DMS114 treated with DMSO at 0.1 percent for 48 hours (cell line): ENCODE measurements at regions not wholly inside any gene's neighbourhood (a gene's known extent, or its start where the extent isn't known, plus 50 kb on each side); places are given as distances from the start of the nearest gene placed in this dataset.
"Not testable (repeated sequence)": the region's sequence is repeated elsewhere in the genome, so short reads cannot be mapped to it uniquely, and the experiment has no call there.

Source experiments
- DNase-seq: peaks from one replicate; lab custom pipeline; 2025; ENCODE audit not compliant: unreplicated experiment; lab: John Stamatoyannopoulos, UW

- DNase-seq = no peak
These were observed 899.9 kb downstream of the C6orf118 start for GRCh38 chr6:164409309-164410009.

GRCh38 chr6:164408868-164409267, 900.5 kb downstream of the C6orf118 start:
- DNase-seq = no peak

- DNase-seq = no peak
These were observed 904.5 kb downstream of the C6orf118 start for GRCh38 chr6:164404812-164405488.

DNA sequence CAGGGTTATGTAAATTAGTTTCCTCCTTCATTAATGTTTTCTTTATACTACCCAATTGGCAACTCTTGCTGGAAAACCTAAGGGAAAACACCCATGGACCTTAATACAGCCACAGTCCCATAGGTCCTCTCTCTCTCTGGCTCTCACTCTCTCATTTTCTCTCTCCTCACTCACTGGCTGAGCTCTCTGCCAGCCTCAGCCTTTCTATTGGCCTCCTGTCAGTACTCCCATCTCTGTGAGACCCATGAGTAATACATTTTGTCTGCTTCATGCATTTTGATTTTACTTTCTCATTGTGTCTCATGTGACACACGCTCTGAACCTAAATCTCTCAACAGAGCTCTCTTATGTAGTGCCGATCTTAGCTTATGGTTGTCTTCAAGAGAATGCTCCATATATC, 907.5 kb downstream of the C6orf118 start:
- no peak for DNase-seq

DNA sequence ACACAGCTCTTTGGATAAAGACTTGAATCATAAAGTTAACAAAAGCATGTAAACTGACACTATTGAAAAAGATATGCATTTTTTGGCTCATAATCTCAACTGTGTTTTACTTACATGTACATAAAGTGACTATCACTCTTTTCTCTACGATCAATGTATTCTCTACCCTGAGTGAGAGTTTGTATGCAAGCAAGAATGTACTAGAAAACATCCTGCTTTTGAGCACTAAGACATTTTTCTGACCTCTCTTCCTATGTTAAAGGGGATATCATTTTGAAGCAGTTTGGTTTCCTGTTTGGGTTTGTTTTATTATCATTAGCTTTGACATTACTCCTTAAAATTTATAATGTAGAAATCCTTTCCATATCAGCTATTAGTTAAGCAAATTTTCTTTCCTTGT, 910.8 kb downstream of the C6orf118 start:
- DNase-seq = no peak

DNA sequence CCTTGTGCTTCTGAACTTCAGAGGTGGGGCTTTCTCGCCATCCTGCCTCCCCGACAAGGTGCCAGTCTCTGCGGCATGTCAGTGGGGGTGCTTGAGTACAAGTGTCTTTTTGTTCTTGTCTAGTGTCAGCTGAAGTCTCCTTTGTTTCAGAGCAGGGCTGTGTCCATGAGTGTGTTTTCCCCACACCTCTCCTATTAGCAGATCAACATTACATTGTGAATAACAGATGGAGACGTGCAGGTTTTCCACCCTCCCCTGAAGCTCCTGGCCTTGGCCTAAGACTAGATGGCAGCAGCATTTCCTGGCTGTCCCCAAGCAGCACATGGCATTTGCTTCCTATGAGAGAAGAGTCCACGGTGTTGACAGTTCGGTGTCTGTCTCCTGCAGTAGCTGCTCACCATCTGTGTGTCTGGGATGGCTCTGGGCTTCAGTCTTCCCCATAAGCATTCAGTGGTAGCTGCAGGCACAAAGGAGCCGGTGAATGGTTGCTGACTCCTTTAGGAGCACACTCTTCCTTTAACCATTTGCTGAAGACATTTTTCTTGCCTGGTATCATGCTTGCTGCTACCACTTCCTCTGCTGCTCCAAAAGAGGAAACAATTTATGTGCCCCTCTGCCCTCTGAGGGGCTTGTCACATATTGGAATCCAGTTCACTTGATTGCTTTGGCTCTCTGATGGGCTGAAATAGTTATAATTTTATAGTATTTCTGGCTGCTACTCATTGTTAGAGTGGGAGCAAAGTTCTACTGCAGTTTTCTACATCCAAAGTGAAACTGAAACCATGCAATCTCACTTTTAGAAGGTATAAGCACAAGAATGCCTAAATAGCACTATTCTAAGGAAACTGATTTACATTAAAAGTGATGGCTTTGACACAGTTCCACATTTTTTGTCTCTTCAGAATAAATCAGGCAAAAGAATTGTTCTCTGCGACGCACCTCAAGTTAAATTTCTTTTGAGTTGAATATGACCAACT, 913.0 kb downstream of the C6orf118 start:
- DNase-seq = no peak

DNA sequence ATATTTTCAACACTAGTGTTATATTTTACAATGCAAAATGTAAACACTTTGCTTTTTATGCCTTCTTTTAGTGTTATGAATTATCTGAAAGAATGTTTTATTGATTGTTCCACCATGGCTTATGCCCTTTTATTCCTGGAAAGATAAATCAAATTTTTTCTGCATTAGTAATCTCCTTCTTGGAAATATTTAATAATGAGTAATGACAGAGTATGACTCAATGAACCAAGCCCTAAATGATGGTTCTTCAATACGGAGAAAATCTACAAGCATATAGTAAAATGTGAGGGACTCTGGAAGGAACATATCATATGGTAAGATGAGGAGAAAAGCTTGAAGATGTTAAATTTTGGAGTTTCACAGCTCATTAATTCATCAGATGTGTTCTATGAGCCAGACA, 929.6 kb downstream of the C6orf118 start:
- DNase-seq = no peak

- DNase-seq = no peak
These were observed 931.1 kb downstream of the C6orf118 start for GRCh38 chr6:164378330-164378729.

DNA sequence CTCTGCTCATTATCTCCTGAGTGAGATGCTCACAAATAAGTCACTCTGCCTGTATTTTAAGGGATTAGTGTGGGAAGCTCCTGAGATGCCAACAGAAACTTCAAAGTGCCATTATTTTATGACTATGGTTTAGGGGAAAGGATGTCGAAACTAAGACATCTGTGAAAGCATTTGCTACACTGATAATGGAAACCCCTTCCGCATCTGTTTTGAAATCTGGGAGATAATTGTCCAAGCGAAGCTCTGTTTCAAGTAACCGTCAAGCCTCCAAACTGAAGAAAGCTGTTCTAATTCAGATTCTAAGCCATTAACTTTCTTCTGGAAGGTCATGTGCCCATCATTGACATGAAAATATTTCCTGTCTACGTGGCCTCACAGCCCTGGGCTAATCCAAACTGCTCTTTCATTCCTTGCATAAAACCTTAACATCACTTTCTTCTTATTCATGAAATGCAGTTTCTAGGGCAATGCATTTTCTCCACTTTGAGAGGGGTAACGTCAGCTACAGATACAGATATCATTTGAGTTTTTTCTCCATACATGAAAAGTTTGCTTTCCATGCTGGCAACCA, 932.0 kb downstream of the C6orf118 start:
- DNase-seq = no peak

GRCh38 chr6:164370773-164371172, 938.6 kb downstream of the C6orf118 start:
- no peak for DNase-seq

DNA sequence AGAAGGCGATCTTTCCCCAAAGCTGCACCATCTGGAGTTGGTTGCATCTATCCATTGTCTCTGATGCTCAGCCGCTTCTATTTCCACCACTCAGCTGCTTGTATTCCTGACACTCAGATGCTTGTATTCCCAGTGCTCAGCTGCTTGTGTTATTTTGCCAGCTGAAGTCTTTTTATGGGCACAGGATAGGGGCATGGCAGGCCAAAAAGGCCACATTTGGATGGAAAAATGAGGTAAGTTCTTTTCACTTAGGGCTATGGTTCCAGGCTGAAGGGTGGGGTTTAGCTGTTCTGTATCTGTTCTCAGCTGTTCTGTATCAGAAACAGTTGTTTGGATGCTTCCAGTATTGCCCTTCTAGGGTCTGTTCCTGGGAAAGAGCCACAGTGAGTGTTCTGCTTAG, 944.9 kb downstream of the QKI start:
- DNase-seq = no peak

GRCh38 chr6:164359036-164359435, 944.5 kb downstream of the QKI start:
- no peak for DNase-seq

DNA sequence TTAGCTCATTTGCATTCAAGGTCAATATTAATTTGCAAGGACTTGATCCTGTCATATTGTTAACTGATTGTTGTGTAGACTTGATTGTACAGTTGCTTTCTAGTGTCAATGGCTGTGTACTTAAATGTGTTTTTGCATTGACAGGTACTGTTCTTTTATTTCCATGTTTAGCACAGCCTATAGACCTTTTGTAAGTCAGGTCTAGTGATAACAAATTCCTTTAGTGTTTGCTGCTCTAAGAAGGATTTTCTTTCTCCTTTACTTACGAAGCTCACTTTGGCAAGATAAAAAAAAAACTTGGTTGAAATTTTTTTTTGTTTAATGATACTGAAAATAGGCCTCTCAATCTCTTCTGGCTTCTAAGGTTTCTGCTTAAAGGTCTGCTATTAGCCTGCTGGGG, 942.3 kb downstream of the QKI start:
- no peak for DNase-seq

DNA sequence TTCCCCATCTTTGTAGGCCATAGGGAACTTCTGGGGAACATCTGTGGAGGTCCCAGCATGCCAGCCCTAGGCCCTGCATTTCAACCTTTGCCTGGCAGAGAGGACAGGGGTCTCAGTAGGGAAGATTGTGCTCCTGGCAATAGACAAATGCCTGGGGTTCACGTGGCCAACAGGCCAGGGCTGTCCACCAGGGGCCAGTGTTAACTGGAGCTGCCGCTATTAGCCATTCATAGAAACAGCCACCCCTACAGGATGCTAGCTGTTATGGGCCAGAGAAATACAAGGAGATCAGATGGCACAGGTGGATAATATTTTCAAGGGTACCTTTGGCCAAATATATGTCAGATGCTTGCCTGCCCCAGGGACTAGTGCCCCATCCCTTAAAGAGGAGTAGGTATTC, 932.9 kb downstream of the QKI start:
- no peak for DNase-seq

- no peak for DNase-seq
These were observed 932.1 kb downstream of the QKI start for GRCh38 chr6:164346631-164347030.

GRCh38 chr6:164345806-164346496, 931.4 kb downstream of the QKI start:
- no peak for DNase-seq

DNA sequence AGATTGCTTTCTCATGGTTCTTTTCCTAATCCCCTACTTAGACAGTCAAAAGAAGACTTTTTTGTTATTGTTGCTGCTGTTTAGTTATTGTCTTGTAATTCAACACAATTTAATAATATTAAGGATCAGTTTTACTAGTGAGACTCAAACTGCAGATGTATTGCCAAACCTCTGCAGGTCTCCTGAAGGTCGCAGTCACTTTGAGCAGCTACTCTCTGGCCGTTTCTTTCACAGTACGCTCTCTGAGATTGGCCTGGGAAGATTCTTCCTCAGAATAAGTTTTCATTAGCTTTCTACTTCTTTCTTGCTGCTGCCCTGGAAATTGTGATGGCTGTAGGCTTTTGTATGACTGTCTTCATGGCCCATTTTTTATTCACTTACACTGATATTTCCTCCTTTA, 930.8 kb downstream of the QKI start:
- DNase-seq = no peak

DNA sequence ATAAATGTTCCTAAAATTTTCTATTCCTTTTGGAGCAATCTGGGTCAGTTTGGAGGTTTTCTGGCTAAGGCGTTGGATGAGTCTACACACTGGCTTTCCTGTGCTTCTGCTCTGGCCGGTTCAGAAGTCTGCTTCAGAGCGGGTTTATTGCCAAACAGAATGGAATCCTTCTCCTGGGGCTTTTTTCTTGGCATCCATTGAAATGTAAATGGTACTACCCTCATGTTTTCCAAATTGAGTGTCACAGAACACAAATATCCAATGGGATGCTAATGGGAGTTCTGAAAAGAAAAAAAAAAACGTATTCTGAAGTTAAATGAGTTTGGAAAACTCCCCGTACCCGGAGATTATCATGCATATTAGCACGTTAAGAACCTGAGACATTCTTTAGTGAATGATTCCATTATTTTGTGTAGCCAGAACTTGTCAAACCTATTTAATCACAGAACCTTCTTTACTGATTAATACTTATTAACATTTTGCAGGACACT, 930.3 kb downstream of the QKI start:
- no peak for DNase-seq

DNA sequence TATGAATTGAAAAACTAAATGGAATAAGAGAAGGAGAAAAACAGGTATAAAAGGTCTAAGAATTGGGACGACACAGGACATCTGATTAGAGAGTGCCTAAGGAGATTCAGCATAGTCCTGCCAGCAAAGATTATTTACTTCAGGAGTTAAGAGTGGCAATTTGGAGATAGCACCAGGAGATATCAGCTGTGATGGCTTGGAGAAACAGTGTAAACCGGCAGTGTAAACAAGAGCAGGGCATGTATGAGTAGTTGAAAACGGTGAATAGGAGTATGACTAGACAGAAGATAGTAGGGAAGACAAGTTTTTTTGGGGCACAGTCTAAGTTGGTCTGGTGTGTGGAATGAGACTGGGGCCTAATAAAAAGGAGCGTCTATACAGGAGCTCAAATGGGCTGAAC, 924.9 kb downstream of the QKI start:
- not testable (repeated sequence) for DNase-seq

- DNase-seq = no peak
These were observed 923.4 kb downstream of the QKI start for GRCh38 chr6:164337925-164338397.
